HepG2 (cell line): ENCODE measurements at regions not wholly inside any gene's neighbourhood (a gene's known extent, or its start where the extent isn't known, plus 50 kb on each side); places are given as distances from the start of the nearest gene placed in this dataset.

ENCODE experiments used
- CTCF ChIP-seq: sonication (generic); formaldehyde crosslinking; IDR thresholded peaks from 2 replicates; pipeline ENCODE4 v1.5.0; 2020; ENCODE audit warnings: mild to moderate bottlenecking, missing genetic modification reagents, moderate library complexity
- KIAA2018 ChIP-seq: sonication (generic); formaldehyde crosslinking; IDR thresholded peaks from 2 replicates; pipeline ENCODE4 v1.5.0; 2020; ENCODE audit warnings: mild to moderate bottlenecking, missing genetic modification reagents, borderline replicate concordance
- POLR2AphosphoS5 ChIP-seq: IDR thresholded peaks from 2 replicates; pipeline ENCODE4 v1.6.1; 2012; ENCODE audit warnings: low read depth, low read length
- SMARCC2 ChIP-seq: fragments of 450-650 bp; IDR thresholded peaks from 2 replicates; pipeline ENCODE4 v1.6.1; 2017; ENCODE audit warnings: antibody characterized with exemption, mild to moderate bottlenecking
- ZBTB40 ChIP-seq, 2 experiments: fragments of 450-650 bp in 1 of 2; sonication (generic) in 1 of 2; formaldehyde crosslinking in 1 of 2; IDR thresholded peaks; 2 replicates each; pipeline versions ENCODE4 v1.6.1 to v1.8.0; 2016 to 2022; ENCODE audit warnings: antibody characterized with exemption in 1 of 2, mild to moderate bottlenecking in 1 of 2, missing genetic modification reagents in 1 of 2
- ZNF468 ChIP-seq: sonication (generic); formaldehyde crosslinking; IDR thresholded peaks from 2 replicates; pipeline ENCODE4 v1.8.0; 2022; ENCODE audit warnings: mild to moderate bottlenecking, moderate library complexity, missing genetic modification reagents
- TF ChIP-seq, protein P1 (sequence below): sonication (generic); formaldehyde crosslinking; IDR thresholded peaks from 2 replicates; pipeline ENCODE4 v1.5.0; 2020; ENCODE audit warnings: mild to moderate bottlenecking, missing genetic modification reagents
- TF ChIP-seq, protein P2 (sequence below), 2 experiments: IDR thresholded peaks; 2 replicates each; pipeline ENCODE4 v1.6.1; 2011 to 2012; ENCODE audit warnings: low read length in 2 of 2, borderline replicate concordance in 1 of 2, low read depth in 1 of 2, mild to moderate bottlenecking in 1 of 2, moderate library complexity in 1 of 2

- TF ChIP-seq CTCF (CRISPR knock-in tag) (no peak), SMARCC2 (no peak), POLR2AphosphoS5 (no peak), ZBTB40 (IDR thresholded peaks at IDR 0.05) (no peak), ZBTB40 (CRISPR knock-in tag; IDR thresholded peaks at IDR 0.05) (no peak), ZNF468 (CRISPR knock-in tag) (no peak), KIAA2018 (no peak)
- TF ChIP-seq, protein P1, sequence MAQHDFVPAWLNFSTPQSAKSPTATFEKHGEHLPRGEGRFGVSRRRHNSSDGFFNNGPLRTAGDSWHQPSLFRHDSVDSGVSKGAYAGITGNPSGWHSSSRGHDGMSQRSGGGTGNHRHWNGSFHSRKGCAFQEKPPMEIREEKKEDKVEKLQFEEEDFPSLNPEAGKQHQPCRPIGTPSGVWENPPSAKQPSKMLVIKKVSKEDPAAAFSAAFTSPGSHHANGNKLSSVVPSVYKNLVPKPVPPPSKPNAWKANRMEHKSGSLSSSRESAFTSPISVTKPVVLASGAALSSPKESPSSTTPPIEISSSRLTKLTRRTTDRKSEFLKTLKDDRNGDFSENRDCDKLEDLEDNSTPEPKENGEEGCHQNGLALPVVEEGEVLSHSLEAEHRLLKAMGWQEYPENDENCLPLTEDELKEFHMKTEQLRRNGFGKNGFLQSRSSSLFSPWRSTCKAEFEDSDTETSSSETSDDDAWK (CRISPR knock-in tag) = no peak
- TF ChIP-seq, protein P2, sequence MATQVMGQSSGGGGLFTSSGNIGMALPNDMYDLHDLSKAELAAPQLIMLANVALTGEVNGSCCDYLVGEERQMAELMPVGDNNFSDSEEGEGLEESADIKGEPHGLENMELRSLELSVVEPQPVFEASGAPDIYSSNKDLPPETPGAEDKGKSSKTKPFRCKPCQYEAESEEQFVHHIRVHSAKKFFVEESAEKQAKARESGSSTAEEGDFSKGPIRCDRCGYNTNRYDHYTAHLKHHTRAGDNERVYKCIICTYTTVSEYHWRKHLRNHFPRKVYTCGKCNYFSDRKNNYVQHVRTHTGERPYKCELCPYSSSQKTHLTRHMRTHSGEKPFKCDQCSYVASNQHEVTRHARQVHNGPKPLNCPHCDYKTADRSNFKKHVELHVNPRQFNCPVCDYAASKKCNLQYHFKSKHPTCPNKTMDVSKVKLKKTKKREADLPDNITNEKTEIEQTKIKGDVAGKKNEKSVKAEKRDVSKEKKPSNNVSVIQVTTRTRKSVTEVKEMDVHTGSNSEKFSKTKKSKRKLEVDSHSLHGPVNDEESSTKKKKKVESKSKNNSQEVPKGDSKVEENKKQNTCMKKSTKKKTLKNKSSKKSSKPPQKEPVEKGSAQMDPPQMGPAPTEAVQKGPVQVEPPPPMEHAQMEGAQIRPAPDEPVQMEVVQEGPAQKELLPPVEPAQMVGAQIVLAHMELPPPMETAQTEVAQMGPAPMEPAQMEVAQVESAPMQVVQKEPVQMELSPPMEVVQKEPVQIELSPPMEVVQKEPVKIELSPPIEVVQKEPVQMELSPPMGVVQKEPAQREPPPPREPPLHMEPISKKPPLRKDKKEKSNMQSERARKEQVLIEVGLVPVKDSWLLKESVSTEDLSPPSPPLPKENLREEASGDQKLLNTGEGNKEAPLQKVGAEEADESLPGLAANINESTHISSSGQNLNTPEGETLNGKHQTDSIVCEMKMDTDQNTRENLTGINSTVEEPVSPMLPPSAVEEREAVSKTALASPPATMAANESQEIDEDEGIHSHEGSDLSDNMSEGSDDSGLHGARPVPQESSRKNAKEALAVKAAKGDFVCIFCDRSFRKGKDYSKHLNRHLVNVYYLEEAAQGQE (IDR thresholded peaks at IDR 0.05; ENCODE audit: borderline replicate concordance in 1 of 2, low read depth in 1 of 2, low read length in 2 of 2) = no peak
Observed at GRCh38 chr5:116769470-116769869, 194.8 kb upstream of the SEMA6A start.
